OCI-M2 (cell line): ENCODE measurements at regions not wholly inside any gene's neighbourhood (a gene's known extent, or its start where the extent isn't known, plus 50 kb on each side); places are given as distances from the start of the nearest gene placed in this dataset.

Source experiments
- DNase-seq: peaks from one replicate; lab custom pipeline; 2025; ENCODE audit not compliant: unreplicated experiment; lab: John Stamatoyannopoulos, UW

DNA sequence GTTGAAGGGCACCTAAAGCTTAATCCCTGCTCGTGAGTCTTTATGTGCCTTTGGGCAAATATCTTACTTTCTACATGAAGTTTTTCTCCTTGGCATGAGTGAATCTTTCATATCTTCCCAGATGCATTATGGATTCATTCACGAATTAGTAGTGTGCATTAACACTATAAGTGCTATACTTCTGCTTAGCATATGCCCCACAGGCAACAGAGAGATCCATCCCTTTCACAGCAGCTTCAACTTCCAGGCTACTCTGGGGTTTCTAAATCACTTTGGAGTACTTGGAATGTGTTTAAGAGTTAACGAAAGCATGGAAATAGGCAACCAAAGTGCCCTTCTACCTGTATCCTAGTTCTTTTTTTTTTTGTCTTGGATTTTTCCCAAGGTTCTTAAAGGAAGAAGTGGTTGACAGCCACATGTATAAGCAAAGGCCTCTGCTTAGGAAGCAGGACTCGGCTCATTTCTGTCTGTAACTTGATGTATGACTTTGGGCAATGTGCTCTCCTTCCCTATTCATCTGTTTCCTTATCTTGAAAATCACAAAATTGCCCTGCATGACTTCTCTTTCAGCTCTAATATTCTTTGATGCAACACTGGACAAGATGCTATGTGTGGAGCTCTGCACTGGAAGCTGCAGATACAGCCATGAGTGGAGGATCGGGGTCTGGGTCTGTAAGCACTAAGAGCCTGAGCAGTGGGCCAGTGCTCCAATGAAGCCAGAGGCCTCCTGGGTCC is 54.5 kb upstream of the ME3 start:
- DNase-seq: no peak

DNA sequence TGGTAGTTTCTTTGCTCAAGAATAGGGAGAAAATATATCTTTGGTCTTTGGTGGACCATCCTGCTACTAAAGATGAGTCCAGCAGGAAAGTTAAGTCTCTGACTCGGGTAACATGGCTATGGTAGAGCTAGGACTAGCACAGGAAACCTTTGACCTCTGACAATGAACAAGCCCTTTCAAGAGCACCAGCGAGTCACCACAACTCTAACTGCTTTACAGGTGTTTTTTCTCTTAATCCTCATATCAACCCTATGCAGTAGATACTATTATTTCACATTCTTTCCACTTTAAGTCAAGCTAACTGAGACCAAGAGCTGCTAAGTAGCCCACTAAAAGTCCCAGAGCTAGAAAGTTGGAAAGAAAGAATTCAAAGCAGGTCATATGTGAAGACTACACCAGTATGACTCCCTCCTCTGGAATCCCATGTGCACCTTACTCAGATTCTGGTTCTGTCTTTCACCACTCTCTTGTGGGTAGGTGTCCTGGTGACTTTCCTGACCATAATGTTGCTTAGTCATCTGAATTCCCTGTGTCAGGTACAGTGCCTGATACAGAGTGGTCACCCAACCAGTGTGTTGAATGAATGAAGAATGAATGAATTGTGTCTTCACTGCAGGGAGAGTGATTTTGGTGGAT is 53.8 kb upstream of the ME3 start:
- DNase-seq: no peak

DNA sequence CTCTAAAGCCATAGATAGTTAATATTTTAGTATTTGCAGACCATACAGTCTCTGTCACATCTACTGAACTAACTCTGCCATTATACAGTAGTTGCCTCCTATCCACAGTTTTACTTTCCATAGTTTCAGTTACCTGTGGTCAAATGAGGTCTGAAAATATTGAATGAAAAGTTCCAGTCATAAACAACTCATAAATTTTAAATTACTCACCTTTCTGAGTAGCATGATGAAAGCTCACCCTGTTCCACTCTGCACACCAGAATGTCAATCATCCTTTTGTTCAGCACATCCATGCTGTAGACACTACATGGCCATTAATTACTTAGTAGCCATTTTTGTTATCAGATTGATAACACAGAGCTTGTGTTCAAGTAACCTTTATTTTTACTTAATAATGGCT is 51.7 kb upstream of the ME3 start:
- DNase-seq: no peak

GRCh38 chr11:86723281-86723680 is 50.9 kb upstream of the ME3 start:
- DNase-seq: no peak

GRCh38 chr11:86722748-86723147 is 50.3 kb upstream of the ME3 start:
- DNase-seq: no peak
